Activated CD4-positive, alpha-beta memory T cell treated with anti-CD3 and anti-CD28 coated beads for 36 hours (primary cell): ENCODE measurements at regions not wholly inside any gene's neighbourhood (a gene's known extent, or its start where the extent isn't known, plus 50 kb on each side); places are given as distances from the start of the nearest gene placed in this dataset.
"Not testable (repeated sequence)": the region's sequence is repeated elsewhere in the genome, so short reads cannot be mapped to it uniquely, and the experiment has no call there.

Source experiments
- CTCF ChIA-PET: fragments of 350-600 bp; sonication (Branson Sonifier 250); formaldehyde crosslinking; loops from one replicate; lab custom pipeline; 2021; ENCODE audit warnings: antibody characterized with exemption, inconsistent platforms; lab: Charles Lee
- POLR2A ChIA-PET: fragments of 350-600 bp; sonication (Branson Sonifier 250); formaldehyde crosslinking; loops from one replicate; lab custom pipeline; 2021; ENCODE audit warnings: antibody characterized with exemption; lab: Charles Lee
- DNase-seq: peaks from one replicate; pipeline ENCODE4 v3.0.0-alpha.2; 2020
- H3K27ac Mint-ChIP-seq: one replicate; pipeline ENCODE4 v1.8.0; 2021; ENCODE audit warnings: mixed read lengths
- H3K27me3 Mint-ChIP-seq: one replicate; pipeline ENCODE4 v1.8.0; 2021; ENCODE audit warnings: mixed read lengths
- H3K36me3 Mint-ChIP-seq: one replicate; pipeline ENCODE4 v1.8.0; 2021; ENCODE audit warnings: mixed read lengths
- H3K4me1 Mint-ChIP-seq: one replicate; pipeline ENCODE4 v1.8.0; 2021; ENCODE audit warnings: low read depth, mixed read lengths
- H3K4me3 Mint-ChIP-seq: one replicate; pipeline ENCODE4 v1.8.0; 2021; ENCODE audit warnings: mild to moderate bottlenecking, mixed read lengths
- H3K9me3 Mint-ChIP-seq: one replicate; pipeline ENCODE4 v1.8.0; 2021; ENCODE audit warnings: mixed read lengths
- intact Hi-C: fragments of 100-400 bp; cut with micrococcal nuclease; formaldehyde crosslinking; loops from one replicate; pipeline ENCODE4 v1.15.1; 2023

DNA sequence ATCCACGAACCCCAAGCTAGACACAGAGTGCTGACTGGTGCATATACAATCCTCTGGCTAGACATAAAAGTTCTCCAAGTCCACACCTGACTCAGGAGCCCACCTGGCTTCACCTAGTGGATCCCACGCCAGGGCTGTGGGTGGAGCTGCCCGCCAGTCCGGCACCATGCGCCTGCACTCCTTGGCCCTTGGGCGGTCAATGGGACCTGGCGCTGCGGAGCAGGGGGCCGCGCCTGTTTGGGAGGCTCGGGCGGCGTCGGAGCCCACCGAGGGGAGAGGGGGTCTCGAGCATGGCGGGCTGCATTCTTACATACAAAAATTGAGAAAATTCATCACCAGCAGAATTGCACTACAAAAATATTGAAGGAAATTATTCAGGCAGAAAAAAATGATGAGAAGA, 120.7 kb upstream of the FAN1 start:
- no peaks in the 10 kb centered on the region for H3K27me3 Mint-ChIP-seq
- H3K36me3 Mint-ChIP-seq = no peaks in the 10 kb centered on the region
- intact Hi-C loops = no loop called here
- peaks cover 10% of the 10 kb centered on the region for H3K9me3 Mint-ChIP-seq
- no peak overlapping the region for H3K4me3 Mint-ChIP-seq
- ChIA-PET POLR2A (no interaction called here), CTCF (interaction anchor here (2.2 kb wide), 1 partner anchor 346 kb away, joined by 4 read pairs; no protein-coding TSS in a partner anchor)
- DNase-seq = no peak
- H3K27ac Mint-ChIP-seq = no peak overlapping the region
- no peaks in the 10 kb centered on the region for H3K4me1 Mint-ChIP-seq

DNA sequence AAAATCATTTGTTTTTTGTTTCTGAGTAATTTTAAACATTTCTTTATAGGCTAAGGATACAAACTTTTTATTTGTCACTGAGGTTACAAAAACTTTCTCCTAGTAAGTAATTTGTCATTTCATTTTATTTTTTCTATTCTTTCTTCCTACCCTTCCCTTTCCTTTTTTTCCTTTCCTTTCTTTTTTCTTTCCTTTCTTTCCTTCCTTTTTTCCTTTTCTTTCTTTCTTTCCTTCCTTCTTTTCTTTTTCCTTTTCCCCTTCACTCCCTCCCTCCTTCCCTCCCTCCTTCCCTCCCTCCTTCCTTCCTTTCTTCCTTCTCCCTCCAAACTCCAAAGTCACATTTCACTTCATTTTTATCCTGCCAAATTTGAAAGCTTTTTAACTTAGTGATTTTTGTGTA, 115.1 kb upstream of the FAN1 start:
- DNase-seq = no peak
- intact Hi-C loops = no loop called here
- Mint-ChIP-seq H3K27ac (no peak overlapping the region), H3K27me3 (peaks cover 4% of the 10 kb centered on the region), H3K36me3 (no peaks in the 10 kb centered on the region), H3K9me3 (no peaks in the 10 kb centered on the region), H3K4me1 (no peaks in the 10 kb centered on the region), H3K4me3 (no peak overlapping the region)
- CTCF ChIA-PET = interaction anchor here (1.1 kb wide), 1 partner anchor 340 kb away, joined by 3 read pairs; no protein-coding TSS in a partner anchor
- POLR2A ChIA-PET = no interaction called here

DNA sequence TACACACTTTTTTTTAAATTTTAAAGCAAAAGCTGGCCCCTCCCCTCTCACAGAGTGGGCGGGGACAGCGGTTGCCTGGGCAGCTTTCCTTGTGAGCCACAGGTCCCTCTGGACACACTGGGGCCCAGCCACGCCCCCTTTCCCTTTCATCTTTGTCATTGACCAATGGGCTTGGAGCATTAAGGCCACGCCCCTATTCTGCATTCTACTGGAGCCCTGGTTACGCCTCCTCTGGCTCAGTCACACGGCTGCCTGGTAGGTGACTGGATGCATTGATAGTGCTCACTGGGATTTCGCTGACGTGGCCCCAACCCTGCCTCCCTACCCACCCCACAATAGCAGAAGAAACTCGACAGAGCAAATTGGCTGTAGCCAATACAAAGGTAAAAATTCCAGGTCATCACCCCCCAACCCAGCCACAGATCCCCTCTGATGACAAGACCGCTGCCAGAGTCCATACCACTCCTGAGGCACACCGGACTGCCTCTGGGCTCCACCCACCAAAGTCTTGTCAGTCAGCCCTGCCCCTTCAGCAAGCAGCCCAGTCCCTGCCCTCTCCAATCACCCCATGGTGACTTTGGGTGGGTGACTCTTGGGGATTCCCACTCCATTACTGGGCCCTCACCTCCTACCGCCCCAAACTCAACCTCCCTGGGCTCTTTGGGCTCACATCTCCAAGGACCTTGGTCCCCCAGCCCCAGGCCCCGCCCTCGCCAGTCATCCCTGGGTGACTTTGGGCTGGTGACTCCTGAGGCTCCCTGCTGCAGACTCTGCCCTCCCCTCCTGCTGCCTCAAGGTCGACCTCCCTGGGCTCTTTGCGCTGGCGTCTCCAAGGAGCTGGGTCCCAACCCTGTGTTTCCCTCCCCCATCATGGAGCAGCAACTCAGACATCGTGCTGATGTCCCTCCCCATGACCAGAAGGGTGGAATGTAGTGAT, 112.2 kb upstream of the FAN1 start:
- POLR2A ChIA-PET = no interaction called here
- intact Hi-C loops = no loop called here
- H3K9me3 Mint-ChIP-seq = no peaks in the 10 kb centered on the region
- peaks cover 9% of the 10 kb centered on the region for H3K27me3 Mint-ChIP-seq
- H3K27ac Mint-ChIP-seq = no peak overlapping the region
- no peaks in the 10 kb centered on the region for H3K4me1 Mint-ChIP-seq
- no peak for DNase-seq
- no peak overlapping the region for H3K4me3 Mint-ChIP-seq
- no peaks in the 10 kb centered on the region for H3K36me3 Mint-ChIP-seq
- CTCF ChIA-PET = interaction anchor here (0.6 kb wide), 1 partner anchor 699 kb away, joined by 4 read pairs; no protein-coding TSS in a partner anchor

DNA sequence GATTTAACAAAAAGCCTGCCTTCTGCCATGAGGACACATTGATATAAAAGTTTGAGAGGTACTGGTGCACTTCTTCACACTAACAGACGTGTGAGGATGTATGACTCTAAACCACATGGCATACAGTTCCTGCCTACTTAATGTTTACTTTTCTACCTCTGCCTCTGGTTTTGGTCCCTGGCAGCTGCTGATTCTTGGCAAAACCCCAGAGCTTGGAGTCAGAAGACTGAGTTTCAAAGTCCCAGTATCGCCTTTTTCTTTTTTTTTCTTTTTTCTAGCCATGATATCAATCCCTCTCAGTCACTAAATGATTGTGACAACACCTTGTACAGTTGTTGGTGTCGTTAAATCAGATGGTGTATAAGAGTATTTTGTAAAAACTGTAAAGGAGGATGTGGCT, 110.9 kb upstream of the FAN1 start:
- H3K4me3 Mint-ChIP-seq, intact Hi-C loops: not testable (repeated sequence)
- CTCF ChIA-PET = interaction anchor here (0.9 kb wide), 1 partner anchor 67 kb away, joined by 3 read pairs; no protein-coding TSS in a partner anchor

DNA sequence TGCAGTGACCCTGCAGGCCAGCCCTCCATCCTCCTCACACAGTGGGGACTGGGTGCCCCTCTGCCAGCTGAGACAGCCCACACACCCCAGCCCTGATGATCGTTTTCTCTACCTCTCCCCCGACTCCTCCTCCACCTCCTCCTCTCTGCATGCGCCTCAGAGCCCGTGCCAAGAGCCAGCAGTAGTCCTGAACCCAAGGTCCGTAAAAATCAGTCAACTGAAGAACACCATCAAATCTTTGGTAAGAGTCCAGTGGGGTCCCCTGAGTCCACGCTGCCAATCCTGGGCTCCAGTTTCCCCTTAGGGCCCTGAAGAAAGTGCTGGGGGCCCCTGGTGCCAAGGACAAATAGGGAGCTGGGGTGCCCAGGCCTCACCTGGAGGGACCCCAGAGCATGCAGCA, 109.3 kb upstream of the FAN1 start:
- ChIA-PET POLR2A (no interaction called here), CTCF (no interaction called here)
- Mint-ChIP-seq H3K4me1 (no peaks in the 10 kb centered on the region), H3K4me3 (no peak overlapping the region), H3K27ac (no peak overlapping the region), H3K27me3 (peaks cover 9% of the 10 kb centered on the region), H3K9me3 (no peaks in the 10 kb centered on the region), H3K36me3 (no peaks in the 10 kb centered on the region)
- no peak for DNase-seq
- intact Hi-C loops = no loop called here

More for the DNA sequence above, 110.9 kb upstream of the FAN1 start:
- POLR2A ChIA-PET, H3K27ac Mint-ChIP-seq, DNase-seq, H3K36me3 Mint-ChIP-seq, H3K9me3 Mint-ChIP-seq, H3K4me1 Mint-ChIP-seq, H3K27me3 Mint-ChIP-seq: not testable (repeated sequence)

DNA sequence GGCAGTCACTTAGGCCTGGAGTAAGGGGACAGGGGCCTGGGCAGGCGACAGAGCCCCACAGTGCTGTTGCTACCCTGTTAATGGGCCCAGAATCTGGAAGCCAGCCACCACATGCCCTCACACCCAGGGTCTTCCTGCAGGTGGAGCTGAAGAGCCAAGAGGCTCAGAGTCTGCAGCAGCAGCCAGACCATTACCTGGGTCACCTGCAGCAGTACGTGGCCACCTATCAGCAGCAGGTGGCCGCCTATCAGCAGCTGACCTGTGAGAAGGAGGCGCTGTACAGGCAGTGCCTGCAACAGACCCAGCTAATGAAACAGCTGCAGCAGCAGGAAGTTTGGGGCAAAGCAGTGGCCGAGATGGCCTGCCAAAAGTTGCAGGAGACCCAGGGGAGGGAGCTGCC, 104.2 kb upstream of the FAN1 start:
- peak; percentile 14 for DNase-seq
- CTCF ChIA-PET, H3K27ac Mint-ChIP-seq, H3K4me1 Mint-ChIP-seq, H3K4me3 Mint-ChIP-seq, H3K27me3 Mint-ChIP-seq, H3K36me3 Mint-ChIP-seq, H3K9me3 Mint-ChIP-seq, POLR2A ChIA-PET, intact Hi-C loops: not testable (repeated sequence)

DNA sequence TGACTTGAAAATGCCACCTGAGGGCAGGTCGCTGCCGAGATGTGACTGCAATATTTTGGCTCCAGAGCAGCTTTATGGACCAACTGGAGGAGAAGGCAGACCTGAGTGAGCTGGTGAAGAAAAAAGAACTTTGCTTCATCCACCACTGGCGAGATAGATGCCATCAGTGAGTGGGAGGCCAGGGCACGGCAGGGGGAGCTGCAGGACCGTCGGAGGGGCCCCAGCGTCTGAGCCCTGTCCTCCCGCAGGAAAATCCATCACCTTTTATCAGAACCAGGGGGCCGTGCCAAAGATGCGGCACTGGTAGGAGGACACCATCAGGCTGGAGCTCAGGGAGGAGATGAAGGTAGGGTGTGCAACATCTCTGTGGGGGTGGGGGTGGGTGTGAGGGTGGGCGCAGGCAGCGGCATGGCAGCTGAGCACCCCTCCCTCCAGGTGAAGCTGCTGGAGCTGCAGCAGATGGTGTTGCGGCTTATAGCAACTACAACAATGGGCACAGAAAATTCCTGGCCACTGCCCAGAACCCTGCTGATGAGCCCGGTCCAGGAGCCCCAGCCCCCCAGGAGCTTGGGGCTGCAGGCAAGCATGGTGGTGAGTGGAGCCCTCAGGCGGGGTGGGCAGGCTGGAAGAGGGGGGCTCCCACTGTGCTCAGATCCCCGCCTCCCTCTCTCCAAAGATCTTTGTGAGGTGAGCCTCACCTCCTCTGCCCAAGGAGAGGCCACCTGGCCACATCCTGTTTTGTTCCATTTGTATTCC, 102.4 kb upstream of the FAN1 start:
- POLR2A ChIA-PET, intact Hi-C loops: not testable (repeated sequence)

DNA sequence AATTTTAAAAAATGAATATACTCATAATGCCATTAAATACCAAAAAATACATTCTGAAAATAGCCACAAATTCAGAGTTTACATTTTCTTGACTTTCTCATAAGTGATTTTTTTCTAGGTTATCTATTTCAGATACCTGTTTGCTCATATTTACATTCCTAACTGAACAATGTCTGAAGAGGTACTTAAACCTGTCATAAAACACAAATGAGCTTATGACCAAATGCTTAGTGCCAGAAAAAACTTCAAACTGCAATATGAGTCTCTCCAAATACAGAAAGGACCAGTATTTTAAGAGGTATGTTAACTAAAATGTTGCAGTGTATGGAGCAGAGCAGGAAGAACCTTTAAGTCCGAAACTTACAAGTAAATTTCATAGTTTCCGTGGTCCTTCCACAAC, 101.7 kb upstream of the FAN1 start:
- H3K36me3 Mint-ChIP-seq, H3K27ac Mint-ChIP-seq, POLR2A ChIA-PET, H3K27me3 Mint-ChIP-seq, intact Hi-C loops, H3K9me3 Mint-ChIP-seq, H3K4me1 Mint-ChIP-seq, DNase-seq, H3K4me3 Mint-ChIP-seq: not testable (repeated sequence)
- CTCF ChIA-PET = interaction anchor here (0.6 to 2.3 kb wide), 4 partner anchors 57 to 330 kb away, joined by 3 to 5 read pairs (median 4); no protein-coding TSS in a partner anchor

More for the DNA sequence above, 102.4 kb upstream of the FAN1 start:
- peak; percentile 28 for DNase-seq
- H3K27ac Mint-ChIP-seq, H3K9me3 Mint-ChIP-seq, H3K4me3 Mint-ChIP-seq, H3K36me3 Mint-ChIP-seq, H3K27me3 Mint-ChIP-seq, H3K4me1 Mint-ChIP-seq: not testable (repeated sequence)
- CTCF ChIA-PET = interaction anchor here (1.6 to 2.3 kb wide), 2 partner anchors 58 to 328 kb away, joined by 4 to 5 read pairs; no protein-coding TSS in a partner anchor

DNA sequence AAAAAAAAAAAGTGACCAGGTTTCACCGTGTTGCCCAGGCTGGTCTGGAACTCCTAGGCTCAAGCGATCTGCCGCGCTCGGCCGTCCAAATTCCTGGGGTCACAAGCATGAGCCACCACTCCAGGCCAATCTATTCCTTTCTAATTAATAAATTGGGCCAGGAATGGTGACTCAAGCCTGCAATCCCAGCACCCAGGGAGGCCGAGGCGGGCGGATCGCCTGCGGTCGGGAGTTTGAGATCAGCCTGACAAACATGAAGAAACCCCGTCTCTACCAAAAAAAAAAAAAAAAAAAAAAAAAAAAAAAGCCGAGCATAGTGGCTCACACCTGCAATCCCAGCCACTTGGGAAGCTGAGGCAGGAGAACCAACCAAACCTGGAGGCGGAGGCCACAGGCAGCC, 100.0 kb upstream of the FAN1 start:
- H3K27ac Mint-ChIP-seq, H3K36me3 Mint-ChIP-seq, CTCF ChIA-PET, H3K27me3 Mint-ChIP-seq, POLR2A ChIA-PET, DNase-seq, intact Hi-C loops, H3K4me3 Mint-ChIP-seq, H3K4me1 Mint-ChIP-seq, H3K9me3 Mint-ChIP-seq: not testable (repeated sequence)

DNA sequence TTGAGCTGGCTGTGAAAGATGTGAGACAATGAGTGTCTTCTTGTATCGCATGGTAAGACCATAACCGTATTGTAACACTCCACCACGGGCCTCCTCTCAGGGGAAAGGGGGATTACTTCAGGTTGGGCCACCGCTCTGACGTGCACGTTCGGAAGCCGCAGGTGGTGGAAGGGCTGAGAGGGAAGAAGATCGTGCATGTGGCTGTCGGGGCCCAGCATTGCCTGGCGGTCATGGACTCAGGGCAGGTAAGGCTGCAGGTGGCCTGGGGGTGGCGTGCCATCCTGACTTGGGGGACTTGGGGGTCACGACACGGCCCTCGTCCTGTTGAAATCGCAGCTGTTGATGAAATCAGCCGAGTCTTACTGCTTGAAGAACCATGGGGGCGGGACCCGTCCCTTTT, 87.3 kb upstream of the FAN1 start:
- H3K4me1 Mint-ChIP-seq = no peaks in the 10 kb centered on the region
- no peaks in the 10 kb centered on the region for H3K36me3 Mint-ChIP-seq
- H3K27me3 Mint-ChIP-seq = peaks cover 1% of the 10 kb centered on the region
- H3K27ac Mint-ChIP-seq = no peak overlapping the region
- H3K9me3 Mint-ChIP-seq = peaks cover 2% of the 10 kb centered on the region
- CTCF ChIA-PET = no interaction called here
- H3K4me3 Mint-ChIP-seq = no peak overlapping the region
- no peak for DNase-seq
- intact Hi-C loops = no loop called here
- POLR2A ChIA-PET = no interaction called here

DNA sequence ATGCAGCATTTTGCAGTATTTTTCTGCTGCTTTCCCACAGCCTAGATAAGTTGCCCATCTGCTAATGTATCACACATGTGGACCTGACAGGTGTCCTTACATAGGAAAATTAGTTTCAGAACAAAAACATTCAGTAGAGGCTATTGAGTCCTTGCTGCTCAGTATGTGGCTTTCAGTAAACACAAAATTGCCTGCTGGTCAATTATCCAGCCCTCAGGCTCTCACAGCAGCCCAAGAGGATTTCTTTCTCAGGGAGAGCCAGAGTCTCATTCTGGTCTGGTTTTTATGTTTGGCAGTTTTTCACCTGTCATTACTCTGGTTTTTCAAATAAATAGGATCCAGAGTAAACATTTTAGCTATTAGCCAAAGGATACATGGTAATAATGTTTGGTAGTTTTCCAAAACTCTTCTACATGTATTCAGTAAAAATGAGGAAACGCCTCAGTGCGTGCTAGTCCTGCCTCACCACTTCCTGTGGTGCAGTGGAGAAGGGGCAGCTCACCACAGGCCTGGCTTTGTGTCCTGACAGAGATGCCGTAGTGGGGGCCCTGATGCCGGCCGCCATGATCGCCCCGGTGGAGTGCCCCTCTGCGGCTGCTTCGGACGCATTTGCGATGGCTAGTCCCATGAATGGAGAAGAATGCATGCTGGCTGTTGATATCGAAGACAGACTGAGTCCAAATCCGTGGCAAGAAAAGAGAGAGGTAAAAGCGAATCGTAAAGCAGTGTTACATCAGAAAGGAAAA, 80.5 kb upstream of the FAN1 start:
- H3K4me1 Mint-ChIP-seq, H3K27ac Mint-ChIP-seq, H3K36me3 Mint-ChIP-seq, CTCF ChIA-PET, H3K27me3 Mint-ChIP-seq, POLR2A ChIA-PET, DNase-seq, H3K9me3 Mint-ChIP-seq, intact Hi-C loops, H3K4me3 Mint-ChIP-seq: not testable (repeated sequence)
